ENCODE measurements at regions not wholly inside any gene's neighbourhood (a gene's known extent, or its start where the extent isn't known, plus 50 kb on each side); places are given as distances from the start of the nearest gene placed in this dataset.

DNA sequence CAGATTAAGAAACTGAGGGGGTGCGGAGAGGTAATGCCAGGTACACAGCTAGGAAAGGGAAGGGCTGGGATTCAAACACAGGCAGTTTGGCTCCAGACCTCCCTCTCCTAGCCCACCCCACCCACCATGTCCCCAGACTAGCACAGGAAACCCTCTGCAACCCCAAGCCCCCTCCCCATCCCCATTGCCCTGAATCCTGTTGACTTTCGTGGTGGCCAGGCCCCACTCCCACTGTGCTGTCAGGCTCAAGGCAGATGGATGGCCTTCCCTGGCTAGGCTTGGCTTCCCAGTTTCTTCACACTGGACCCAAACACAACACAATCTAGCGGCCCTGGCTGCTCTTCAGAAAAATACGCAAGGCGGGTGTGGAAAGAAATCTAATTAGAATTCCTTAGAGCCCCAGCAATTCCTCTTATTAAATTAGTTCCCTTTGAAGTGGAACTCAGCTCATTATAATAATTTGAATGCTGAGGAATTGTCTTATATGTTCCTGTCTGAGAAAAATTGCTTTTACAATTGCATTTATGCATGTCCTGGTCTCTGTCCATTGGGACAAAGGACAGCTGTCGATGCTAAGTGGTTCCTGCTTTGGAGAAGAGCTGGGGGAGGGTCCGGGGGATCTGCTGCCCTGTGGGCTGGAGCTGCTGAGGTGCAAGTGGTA is 97.4 kb downstream of the SYF2 start:
- Histone ChIP-seq H3K27me3 (ENCODE audit: insufficient read depth, poor library complexity, severe bottlenecking) (peaks cover 3% of the 10 kb centered on the region), H3K4me3 (ENCODE audit: severe bottlenecking) (no peak overlapping the region), H3K4me1 (ENCODE audit: insufficient read depth, poor library complexity, severe bottlenecking) (no peaks in the 10 kb centered on the region), H3K36me3 (ENCODE audit: low read depth) (no peaks in the 10 kb centered on the region), H3K27ac (ENCODE audit: poor library complexity, severe bottlenecking) (no peak overlapping the region), H3K9me3 (ENCODE audit: severe bottlenecking) (no peaks in the 10 kb centered on the region)
- DNase-seq (ENCODE audit: low spot score): no peak
- TF ChIP-seq, protein P1, sequence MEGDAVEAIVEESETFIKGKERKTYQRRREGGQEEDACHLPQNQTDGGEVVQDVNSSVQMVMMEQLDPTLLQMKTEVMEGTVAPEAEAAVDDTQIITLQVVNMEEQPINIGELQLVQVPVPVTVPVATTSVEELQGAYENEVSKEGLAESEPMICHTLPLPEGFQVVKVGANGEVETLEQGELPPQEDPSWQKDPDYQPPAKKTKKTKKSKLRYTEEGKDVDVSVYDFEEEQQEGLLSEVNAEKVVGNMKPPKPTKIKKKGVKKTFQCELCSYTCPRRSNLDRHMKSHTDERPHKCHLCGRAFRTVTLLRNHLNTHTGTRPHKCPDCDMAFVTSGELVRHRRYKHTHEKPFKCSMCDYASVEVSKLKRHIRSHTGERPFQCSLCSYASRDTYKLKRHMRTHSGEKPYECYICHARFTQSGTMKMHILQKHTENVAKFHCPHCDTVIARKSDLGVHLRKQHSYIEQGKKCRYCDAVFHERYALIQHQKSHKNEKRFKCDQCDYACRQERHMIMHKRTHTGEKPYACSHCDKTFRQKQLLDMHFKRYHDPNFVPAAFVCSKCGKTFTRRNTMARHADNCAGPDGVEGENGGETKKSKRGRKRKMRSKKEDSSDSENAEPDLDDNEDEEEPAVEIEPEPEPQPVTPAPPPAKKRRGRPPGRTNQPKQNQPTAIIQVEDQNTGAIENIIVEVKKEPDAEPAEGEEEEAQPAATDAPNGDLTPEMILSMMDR (IDR thresholded peaks at IDR 0.05; ENCODE audit: poor library complexity, severe bottlenecking): no peak
- ATAC-seq (ENCODE audit: low read depth): no peak

DNA sequence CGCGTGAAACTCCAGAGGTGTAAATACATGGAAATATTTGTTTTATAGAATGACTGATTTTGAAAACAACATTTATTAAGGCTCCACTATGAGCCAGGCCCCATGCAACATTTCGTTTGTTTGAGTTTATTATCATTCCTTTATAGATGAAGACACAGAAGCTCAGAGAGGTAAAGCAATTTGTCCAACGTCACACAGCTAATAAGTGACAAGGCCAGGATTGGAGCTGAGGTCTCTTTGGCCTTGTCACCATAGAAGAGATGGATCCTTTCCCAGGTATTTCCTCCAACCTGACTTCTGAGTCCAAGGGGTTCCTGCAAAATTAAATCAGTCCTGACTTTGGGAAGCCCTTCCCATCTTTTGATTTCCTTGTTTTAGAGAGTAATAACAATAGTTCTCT is 98.0 kb downstream of the SYF2 start:
- peaks cover 3% of the 10 kb centered on the region for H3K27me3 ChIP-seq (ENCODE audit: insufficient read depth, poor library complexity, severe bottlenecking)

DNA sequence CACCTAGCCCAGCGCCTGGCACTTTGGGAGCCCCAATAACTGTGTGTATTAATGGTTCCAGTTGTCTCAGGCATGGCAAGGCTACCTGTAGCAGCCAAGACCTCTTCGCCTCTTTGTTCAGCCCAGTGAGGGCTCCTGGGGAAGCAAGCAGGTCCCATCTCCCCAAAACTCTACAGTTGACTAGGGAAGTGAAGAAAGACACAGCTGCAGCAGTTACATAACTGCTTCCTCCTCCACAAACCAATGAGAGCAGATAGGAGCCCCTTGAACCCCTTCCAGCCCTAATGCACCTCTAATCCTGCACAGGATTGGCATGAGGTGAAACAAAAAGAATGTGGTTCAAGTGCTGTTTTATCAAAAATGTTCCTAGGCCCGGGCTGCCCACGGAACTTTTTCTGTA is 100.5 kb downstream of the SYF2 start:
- ATAC-seq (ENCODE audit: low read depth) (no peak), DNase-seq (ENCODE audit: low spot score) (no peak)
- Histone ChIP-seq H3K4me1 (ENCODE audit: insufficient read depth, poor library complexity, severe bottlenecking) (no peaks in the 10 kb centered on the region), H3K9me3 (ENCODE audit: severe bottlenecking) (no peaks in the 10 kb centered on the region), H3K27ac (ENCODE audit: poor library complexity, severe bottlenecking) (no peak overlapping the region), H3K4me3 (ENCODE audit: severe bottlenecking) (no peak overlapping the region), H3K27me3 (ENCODE audit: insufficient read depth, poor library complexity, severe bottlenecking) (no peaks in the 10 kb centered on the region), H3K36me3 (ENCODE audit: low read depth) (no peaks in the 10 kb centered on the region)
- TF ChIP-seq, protein P1 (IDR thresholded peaks at IDR 0.05; ENCODE audit: poor library complexity, severe bottlenecking): no peak

More for the DNA sequence above, 98.0 kb downstream of the SYF2 start:
- H3K4me1 ChIP-seq (ENCODE audit: insufficient read depth, poor library complexity, severe bottlenecking): no peaks in the 10 kb centered on the region
- ATAC-seq (ENCODE audit: low read depth) (no peak), DNase-seq (ENCODE audit: low spot score) (no peak)
- TF ChIP-seq, protein P1 (IDR thresholded peaks at IDR 0.05; ENCODE audit: poor library complexity, severe bottlenecking): no peak
- no peaks in the 10 kb centered on the region for H3K9me3 ChIP-seq (ENCODE audit: severe bottlenecking)
- H3K36me3 ChIP-seq (ENCODE audit: low read depth): no peaks in the 10 kb centered on the region
- no peak overlapping the region for H3K4me3 ChIP-seq (ENCODE audit: severe bottlenecking)
- no peak overlapping the region for H3K27ac ChIP-seq (ENCODE audit: poor library complexity, severe bottlenecking)

DNA sequence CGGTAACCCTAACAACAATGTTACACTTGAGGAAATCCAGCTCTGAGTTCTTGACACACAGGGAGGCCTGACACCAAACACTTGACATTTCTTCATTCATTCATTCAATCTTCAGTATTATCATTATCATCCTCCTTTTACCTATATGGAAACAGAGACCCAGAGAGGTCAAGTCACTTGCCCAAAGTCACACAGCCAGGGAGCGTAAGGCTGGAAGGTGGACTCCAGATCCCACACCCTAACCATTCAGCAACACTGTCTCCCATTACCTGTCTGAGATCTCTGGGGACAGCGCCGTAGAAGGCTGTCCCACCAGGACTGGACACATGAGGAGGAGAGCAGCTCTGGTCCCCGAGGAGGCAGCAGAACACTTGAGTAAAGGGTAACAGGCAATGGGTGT is 101.4 kb downstream of the SYF2 start:
- Histone ChIP-seq H3K9me3 (ENCODE audit: severe bottlenecking) (no peaks in the 10 kb centered on the region), H3K4me3 (ENCODE audit: severe bottlenecking) (no peak overlapping the region), H3K27ac (ENCODE audit: poor library complexity, severe bottlenecking) (no peak overlapping the region), H3K27me3 (ENCODE audit: insufficient read depth, poor library complexity, severe bottlenecking) (no peaks in the 10 kb centered on the region), H3K36me3 (ENCODE audit: low read depth) (no peaks in the 10 kb centered on the region), H3K4me1 (ENCODE audit: insufficient read depth, poor library complexity, severe bottlenecking) (no peaks in the 10 kb centered on the region)
- no peak for DNase-seq (ENCODE audit: low spot score)
- ATAC-seq (ENCODE audit: low read depth): no peak
- TF ChIP-seq, protein P1 (IDR thresholded peaks at IDR 0.05; ENCODE audit: poor library complexity, severe bottlenecking): no peak

DNA sequence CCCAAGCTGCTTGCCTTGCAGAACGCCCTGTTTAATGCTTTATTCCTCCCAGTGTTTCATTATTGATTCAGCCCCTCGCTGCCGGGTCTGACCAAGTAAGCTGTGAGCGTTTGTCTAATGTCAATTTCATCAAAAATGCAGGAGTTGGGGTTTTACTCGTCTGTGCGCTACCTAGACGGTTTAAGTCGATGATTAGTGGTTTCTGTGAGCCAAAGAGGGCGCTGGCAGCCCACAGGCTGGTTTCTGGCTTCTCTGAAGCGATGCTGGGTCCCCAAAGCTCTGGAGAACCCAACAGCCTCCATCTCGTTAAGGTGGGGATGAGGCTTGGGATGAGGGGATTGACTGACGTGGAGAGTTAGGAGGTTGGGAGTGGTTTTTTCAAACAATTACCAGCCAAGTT is 102.9 kb downstream of the SYF2 start:
- no peak for DNase-seq (ENCODE audit: low spot score)
- Histone ChIP-seq H3K27ac (ENCODE audit: poor library complexity, severe bottlenecking) (no peak overlapping the region), H3K4me3 (ENCODE audit: severe bottlenecking) (no peak overlapping the region), H3K9me3 (ENCODE audit: severe bottlenecking) (no peaks in the 10 kb centered on the region), H3K36me3 (ENCODE audit: low read depth) (no peaks in the 10 kb centered on the region), H3K27me3 (ENCODE audit: insufficient read depth, poor library complexity, severe bottlenecking) (no peaks in the 10 kb centered on the region), H3K4me1 (ENCODE audit: insufficient read depth, poor library complexity, severe bottlenecking) (no peaks in the 10 kb centered on the region)
- ATAC-seq (ENCODE audit: low read depth): no peak
- TF ChIP-seq, protein P1 (IDR thresholded peaks at IDR 0.05; ENCODE audit: poor library complexity, severe bottlenecking): no peak

Measured in RWPE2 (cell line).